HG03521 (cell line): ENCODE measurements at regions not wholly inside any gene's neighbourhood (a gene's known extent, or its start where the extent isn't known, plus 50 kb on each side); places are given as distances from the start of the nearest gene placed in this dataset.

ENCODE experiments used
- ATAC-seq: cut with Tn5 transposase; IDR thresholded peaks from one replicate; pipeline ENCODE4 v1.9.1; 2021; ENCODE audit warnings: mild to moderate bottlenecking, moderate library complexity; ENCODE audit not compliant: unreplicated experiment

GRCh38 chr12:127703026-127703425, 563.9 kb upstream of the TMEM132C start:
- ATAC-seq, result no peak

GRCh38 chr12:127711108-127711507, 555.9 kb upstream of the TMEM132C start:
- ATAC-seq, result no peak

DNA sequence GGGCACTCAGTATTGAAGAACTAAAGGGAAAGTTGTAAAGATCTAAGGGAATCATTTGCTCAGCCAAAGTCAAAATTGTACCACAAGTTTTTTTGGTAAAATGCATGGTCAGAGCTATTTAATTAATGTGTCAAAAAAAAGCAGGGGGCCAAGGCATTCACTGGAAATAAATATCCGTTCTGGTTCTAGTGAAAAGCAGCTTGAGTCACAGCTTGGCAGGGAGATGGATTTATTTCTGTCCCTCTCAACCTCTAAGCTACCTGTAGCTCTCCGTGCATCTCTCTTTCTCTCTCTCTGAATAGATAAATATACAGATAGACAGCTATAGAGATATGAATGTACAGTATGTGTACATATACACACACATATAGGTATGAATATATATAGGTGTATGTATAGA, 554.4 kb upstream of the TMEM132C start:
- no peak for ATAC-seq

DNA sequence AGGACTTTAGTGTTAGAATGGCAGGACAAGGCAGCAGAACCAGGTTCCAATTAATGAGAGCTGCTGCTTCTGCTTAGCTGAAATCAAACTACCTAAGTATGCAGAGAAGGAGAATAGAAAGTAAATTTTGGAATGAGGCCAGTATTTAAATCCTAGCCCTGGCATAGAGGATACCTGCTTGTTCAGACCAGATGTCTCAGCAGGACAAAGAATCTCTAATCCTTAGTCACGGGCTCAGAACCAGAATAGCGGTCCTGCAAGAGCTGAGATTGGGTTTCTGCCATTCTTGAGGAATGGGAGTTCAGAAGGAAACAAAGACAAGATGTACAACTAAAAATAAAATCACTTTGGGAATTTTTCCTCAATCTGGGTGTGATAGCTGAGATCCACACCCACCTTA, 550.8 kb upstream of the TMEM132C start:
- ATAC-seq, result no peak

DNA sequence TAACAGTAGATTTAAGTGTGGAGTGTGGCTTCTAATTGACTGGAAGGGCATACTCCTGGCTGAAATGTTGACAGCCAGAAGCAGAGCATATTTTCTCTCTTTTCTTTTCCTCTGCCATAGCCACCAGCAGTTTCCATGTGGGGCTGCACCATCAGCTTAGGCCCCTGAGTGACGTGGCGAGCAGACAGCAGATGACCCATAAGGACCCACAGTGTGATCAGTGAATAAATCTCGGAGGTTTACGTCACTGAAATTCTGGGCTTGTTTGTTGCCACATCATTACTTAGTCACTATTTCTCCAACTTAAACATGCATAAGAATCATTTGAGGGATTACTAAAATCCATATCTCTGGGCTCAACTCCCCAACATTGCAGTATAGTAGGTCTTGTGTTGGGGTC, 549.7 kb upstream of the TMEM132C start:
- no peak for ATAC-seq

- no peak for ATAC-seq
These were observed 546.6 kb upstream of the TMEM132C start for GRCh38 chr12:127720334-127720733.

DNA sequence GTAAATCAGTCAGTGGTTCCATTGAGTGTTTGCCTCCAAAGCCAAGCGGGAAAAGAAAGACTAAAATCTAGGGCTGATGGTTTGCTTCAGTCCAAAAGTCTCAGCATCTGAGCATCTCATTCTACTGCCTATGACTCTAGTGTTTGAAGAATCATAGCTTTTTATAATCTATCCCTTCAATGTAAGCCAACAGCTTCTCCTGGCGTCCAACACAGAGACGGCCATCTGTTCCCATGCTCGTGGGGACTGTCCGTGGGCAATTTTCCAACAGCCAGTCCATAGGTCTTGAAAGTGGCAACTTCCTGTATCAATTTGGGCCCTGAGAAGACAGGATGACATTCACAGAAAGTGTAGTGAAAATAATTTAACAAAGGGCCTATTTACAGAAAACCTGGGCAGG, 544.4 kb upstream of the TMEM132C start:
- ATAC-seq, result no peak

DNA sequence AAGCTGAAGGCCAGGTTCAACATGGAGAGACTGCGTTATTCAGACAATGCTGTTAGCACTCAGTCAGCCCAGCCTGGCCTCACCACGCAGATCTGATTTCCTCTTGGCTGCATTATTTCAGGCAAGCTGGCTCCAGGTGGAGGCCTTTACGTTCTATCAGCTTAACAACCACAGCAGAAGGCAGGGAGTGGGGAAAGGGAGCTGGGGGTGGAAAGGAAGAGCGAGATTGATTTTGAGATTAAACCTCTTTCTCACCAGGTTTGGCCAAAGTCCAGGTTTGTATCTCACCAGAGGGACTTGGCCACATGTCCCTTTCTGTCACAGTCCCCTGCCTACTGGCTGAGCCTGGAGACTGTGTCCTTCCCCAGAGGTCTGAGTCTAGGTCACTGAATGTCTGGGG, 543.7 kb upstream of the TMEM132C start:
- ATAC-seq, result no peak

DNA sequence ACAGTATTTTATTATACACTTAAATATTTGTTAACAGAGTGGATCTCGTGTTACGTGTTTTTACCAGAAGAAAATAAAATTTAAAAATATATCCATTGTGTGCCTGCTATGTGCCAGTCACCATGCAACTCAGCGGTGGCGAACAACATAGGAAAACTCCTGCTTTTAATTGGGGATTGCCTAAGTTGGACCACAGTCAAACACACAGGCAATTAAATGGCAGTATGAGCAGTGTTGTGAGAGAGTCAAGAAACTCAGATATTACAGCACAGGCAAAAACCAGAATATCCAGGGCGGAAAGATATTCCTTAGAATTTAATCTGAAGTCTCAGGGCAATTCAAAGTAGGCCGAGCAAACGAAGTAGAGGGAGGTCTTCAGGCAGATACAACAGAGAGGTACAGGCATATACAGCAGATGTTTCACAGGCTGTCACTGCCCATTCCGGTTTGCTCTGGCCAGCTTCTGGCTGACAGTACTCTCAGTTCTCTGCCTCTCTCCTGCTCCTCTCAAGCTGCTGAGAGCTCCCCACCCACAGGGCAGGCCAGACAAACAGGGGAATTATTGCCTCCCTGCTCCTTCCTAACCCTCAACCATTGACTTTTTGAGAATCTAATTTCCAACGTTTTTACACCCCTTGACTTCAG, 540.2 kb upstream of the TMEM132C start:
- ATAC-seq, result no peak

- no peak for ATAC-seq
These were observed 538.7 kb upstream of the TMEM132C start for GRCh38 chr12:127728285-127728684.

GRCh38 chr12:127728729-127729128, 538.2 kb upstream of the TMEM132C start:
- no peak for ATAC-seq

GRCh38 chr12:127729381-127729780, 537.6 kb upstream of the TMEM132C start:
- ATAC-seq, result no peak

DNA sequence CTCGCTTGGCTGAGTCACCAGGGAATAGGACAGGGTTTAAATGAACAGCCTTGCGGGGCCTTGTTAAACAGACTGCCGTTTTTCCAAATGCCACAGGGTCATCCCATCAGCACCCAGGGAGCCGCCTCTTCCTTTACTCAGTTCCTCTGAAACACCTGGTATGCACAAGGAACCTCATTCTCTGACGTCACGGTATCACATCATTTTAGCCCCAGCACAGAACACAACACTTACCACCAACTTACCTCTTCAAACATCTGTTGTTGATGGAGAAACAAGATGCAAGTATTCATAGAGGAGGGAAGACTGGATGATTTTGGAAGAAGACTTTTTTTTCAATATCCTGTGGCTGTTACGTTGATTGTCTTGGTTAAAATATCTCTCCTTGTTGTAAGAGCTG, 535.3 kb upstream of the TMEM132C start:
- no peak for ATAC-seq

GRCh38 chr12:127742231-127742630, 524.7 kb upstream of the TMEM132C start:
- ATAC-seq, result no peak

DNA sequence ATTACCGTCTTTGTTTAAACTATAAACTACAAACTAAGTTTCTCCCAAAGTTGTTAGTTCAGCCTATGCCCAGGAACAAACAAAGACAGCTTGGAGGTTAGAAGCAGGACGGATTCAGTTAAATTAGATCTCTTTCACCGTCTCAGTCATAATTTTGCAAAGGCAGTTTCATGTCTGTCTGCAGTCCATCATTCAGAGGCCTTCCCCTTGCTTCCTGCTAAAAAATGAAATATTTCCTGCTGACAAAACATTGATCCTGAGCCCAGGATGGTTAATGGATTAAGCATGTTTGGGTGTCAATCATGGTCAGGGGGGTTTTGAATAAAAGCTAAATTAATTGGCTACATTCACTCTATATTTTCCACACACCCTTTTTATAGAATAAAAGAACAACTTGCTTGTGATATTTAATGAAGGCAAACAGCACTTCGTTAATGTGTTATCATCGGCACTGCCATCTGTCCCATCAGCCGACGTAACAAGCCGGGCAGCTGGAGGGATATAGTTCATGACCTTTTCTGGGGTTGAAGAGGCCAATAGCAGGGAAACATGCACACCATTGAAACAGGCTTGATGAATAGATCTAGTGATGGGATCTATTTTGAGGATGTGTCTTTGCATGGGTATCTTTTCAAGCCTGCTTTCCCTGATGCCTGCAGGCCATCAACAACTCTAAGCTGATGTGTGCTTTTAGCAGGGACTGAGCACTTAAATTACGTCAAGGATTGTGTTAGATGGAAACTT, 521.3 kb upstream of the TMEM132C start:
- no peak for ATAC-seq

DNA sequence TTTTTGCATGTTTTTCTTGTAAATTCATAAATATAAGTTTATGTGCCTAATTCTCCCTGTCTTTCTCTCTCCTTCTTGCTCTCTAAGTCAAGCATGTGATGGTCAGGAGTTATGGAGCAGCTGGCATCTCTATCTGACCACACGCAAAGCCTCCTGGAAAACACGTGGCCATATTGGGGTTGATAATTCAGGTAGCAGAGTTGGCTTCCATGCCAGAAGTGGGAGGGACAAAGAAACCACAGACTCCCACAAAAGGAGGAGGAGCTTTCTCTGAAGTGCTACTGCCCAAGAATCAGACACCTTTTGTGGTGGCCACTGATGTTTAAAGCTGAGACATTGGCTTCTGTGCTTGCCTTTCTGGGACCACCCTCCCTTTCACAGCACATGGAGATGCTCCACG, 517.6 kb upstream of the TMEM132C start:
- ATAC-seq, result no peak

DNA sequence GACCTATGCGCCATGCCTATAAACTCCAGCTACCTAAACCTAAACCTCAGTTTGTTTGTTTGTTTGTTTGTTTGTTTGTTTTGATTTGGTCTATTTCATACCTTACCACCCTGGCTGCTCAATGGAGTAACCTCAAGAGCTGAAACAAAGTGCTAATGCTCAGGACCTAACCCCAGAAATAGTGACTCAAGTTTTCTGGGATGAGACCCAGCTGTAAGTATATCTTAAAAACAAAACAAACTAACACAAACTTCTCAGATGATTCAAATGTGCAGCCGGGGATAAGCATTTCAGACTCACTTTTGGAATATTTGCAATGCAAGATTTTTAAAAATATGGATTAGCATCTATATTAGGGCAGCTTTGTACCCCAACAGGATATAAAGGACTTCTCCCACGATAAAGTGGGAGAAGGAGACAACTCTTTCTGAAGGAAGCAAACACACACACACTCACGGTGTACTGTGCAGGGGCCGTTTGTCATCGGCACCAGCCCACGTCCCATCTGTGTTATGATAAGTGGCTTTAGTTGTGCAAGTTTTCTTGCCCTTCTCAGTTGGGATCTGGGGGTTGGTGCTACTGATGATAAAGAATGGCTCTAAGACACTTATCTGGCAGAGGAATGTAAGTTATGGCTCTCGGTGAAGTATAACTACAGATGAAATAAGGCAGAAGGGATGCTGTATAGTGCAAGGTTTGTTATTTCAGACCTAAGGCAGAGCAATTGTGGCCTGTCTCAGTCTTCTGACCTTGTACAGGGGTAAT, 516.7 kb upstream of the TMEM132C start:
- ATAC-seq, result no peak

GRCh38 chr12:127752802-127753201, 514.2 kb upstream of the TMEM132C start:
- no peak for ATAC-seq

DNA sequence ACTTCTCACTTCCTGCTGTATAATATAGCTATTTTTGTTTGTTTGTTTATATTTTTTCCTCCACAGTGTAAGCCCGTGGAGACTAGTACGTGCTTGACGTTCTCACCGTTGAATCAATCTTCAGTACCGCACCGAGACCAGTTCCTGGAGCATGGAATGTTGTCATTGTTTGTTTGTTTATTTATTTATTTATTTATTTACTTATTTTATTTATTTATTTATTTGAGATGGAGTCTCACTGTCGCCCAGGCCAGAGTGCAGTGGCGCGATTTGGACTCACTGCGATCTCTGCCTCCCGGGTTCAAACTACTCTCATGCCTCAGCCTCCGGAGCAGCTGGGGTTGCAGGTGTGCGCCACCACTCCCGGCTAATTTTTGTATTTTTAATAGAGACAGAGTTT, 506.6 kb upstream of the TMEM132C start:
- no peak for ATAC-seq

DNA sequence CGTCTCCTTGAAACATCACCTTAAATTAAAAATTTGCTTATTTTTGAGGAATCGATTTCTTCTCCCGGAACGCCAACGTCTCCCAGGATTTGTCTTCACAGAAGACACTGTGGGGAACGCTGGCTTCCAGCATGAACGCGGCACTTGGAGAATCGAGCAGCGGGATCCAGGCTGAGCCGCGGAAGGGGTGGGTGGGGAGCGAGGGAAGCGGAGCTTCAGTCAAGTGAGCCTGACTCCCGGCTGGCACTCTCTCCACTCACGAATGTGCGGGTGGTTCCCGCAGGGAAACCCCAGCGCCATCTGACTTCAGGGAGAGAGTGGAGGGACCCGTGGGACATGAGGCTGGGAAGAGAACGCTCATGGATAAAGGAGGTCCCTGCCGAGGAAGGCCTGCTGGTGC, 506.0 kb upstream of the TMEM132C start:
- ATAC-seq, result no peak

DNA sequence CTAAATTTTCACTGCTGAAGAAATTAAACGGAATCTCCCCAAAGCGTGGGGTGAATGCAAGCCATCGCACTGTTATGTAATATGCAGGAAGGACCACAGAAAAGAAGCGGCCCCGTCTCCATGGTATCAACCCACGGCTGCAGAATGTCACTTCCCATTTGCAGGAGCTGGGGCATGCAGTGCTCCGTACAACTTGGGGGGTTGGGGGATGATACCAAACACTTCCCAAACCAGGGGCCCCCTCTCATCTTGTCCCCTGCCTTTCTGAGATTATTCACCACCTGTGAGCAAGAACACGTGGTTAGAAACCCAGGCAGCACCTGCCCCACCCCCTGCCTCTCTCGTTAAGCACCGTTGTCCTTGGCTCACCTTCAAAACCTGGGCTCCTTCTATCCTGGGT, 505.1 kb upstream of the TMEM132C start:
- ATAC-seq, result no peak

GRCh38 chr12:127767656-127768055, 499.3 kb upstream of the TMEM132C start:
- ATAC-seq, result no peak
